Calu3 (cell line): ENCODE measurements at regions not wholly inside any gene's neighbourhood (a gene's known extent, or its start where the extent isn't known, plus 50 kb on each side); places are given as distances from the start of the nearest gene placed in this dataset.

ENCODE experiments used
- BruUV-seq: library from RNA; stranded (reverse); fragments of 400-500 nt; replicated peaks from 2 replicates; lab custom pipeline; 2021; lab: Mats Ljungman, UMichigan
- CTCF ChIA-PET: fragments of 300-600 bp; sonication (Branson Sonifier 250); formaldehyde crosslinking; loops from one replicate; lab custom pipeline; 2022; ENCODE audit warnings: antibody characterized with exemption; lab: Charles Lee
- DNase-seq: peaks from one replicate; pipeline ENCODE4 v3.0.0; 2022
- H3K27ac Mint-ChIP-seq: one replicate; pipeline ENCODE4 v1.8.0; 2022; ENCODE audit warnings: mixed read lengths; ENCODE audit not compliant: unreplicated experiment
- H3K27me3 Mint-ChIP-seq: one replicate; pipeline ENCODE4 v1.8.0; 2022; ENCODE audit warnings: mixed read lengths; ENCODE audit not compliant: unreplicated experiment
- H3K36me3 Mint-ChIP-seq: one replicate; pipeline ENCODE4 v1.8.0; 2022; ENCODE audit warnings: mild to moderate bottlenecking, moderate library complexity, mixed read lengths; ENCODE audit not compliant: insufficient read depth, unreplicated experiment
- H3K4me1 Mint-ChIP-seq: one replicate; pipeline ENCODE4 v1.8.0; 2022; ENCODE audit warnings: mild to moderate bottlenecking, low read depth, mixed read lengths; ENCODE audit not compliant: unreplicated experiment
- H3K4me3 Mint-ChIP-seq: one replicate; pipeline ENCODE4 v1.8.0; 2022; ENCODE audit warnings: mild to moderate bottlenecking, low read depth, moderate library complexity, mixed read lengths; ENCODE audit not compliant: unreplicated experiment
- H3K9me3 Mint-ChIP-seq: one replicate; pipeline ENCODE4 v1.8.0; 2022; ENCODE audit warnings: low read depth, mixed read lengths; ENCODE audit not compliant: unreplicated experiment
- CTCF ChIP-seq: fragments of 200-600 bp; IDR thresholded peaks from one replicate; pipeline ENCODE4 v1.8.0; 2022; ENCODE audit warnings: antibody characterized with exemption; ENCODE audit not compliant: unreplicated experiment
- intact Hi-C: fragments of 100-400 bp; cut with micrococcal nuclease; formaldehyde crosslinking; loops from one replicate; pipeline ENCODE4 v1.10.0; 2022; ENCODE audit not compliant: unreplicated experiment

DNA sequence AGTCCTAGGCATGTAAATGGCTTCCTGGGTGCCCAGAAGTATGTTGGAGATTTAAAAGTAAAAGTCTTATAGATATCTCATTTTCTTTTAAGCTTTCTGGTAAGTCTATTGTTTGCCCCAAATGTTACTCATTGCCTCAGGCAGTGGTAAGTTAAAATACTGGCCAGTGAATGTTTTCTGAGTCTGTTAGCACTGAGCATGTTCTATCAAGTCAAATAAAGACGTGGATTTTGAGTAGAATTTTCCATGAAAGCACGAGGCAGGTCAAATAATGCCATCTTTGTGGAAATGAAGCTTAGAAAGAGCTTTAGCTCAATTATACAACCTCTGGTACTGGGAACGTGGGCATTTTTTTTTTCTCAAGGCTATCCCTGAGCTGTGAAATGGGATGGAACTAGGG, 651.3 kb upstream of the ACO1 start:
- H3K27me3 Mint-ChIP-seq: no peaks in the 10 kb centered on the region
- intact Hi-C loops: no loop called here
- no peaks in the 10 kb centered on the region for H3K36me3 Mint-ChIP-seq

DNA sequence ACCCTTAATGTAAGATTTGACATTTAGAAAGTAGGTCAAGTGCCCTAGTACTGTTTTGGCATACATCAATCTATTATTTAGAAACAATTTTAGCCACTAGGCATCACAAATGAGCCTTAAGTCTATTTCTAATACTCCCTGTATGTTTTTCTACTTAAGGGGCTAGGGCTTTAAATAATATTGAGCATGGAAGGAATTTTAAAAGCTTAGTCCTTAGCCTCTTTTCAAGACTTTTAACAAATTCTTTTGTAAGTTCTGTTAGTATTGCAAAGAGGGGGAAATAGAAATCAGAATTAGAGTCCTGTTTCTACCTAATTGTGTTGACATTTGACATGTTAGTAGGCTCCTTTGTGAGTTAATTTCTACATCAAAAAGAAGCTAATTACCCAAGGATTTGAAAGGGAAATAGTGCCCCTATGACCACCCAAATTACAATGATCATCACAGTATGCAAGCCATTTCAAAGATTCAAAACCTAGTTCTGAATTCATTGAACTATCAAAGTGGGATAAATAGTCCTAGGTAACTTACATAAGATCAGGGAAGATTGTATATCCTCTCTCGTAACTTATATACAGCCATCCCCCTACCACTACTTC, 647.8 kb upstream of the ACO1 start:
- Mint-ChIP-seq H3K4me3 (no peak overlapping the region), H3K4me1 (no peaks in the 10 kb centered on the region), H3K36me3 (no peaks in the 10 kb centered on the region), H3K27me3 (no peaks in the 10 kb centered on the region), H3K9me3 (no peaks in the 10 kb centered on the region), H3K27ac (no peak overlapping the region)
- CTCF ChIA-PET: no interaction called here
- no peak for DNase-seq
- TF ChIP-seq CTCF: no peak
- BruUV-seq: no TSS peak
- intact Hi-C loops: no loop called here

More for the DNA sequence above, 651.3 kb upstream of the ACO1 start:
- H3K4me3 Mint-ChIP-seq: no peak overlapping the region
- H3K27ac Mint-ChIP-seq: no peak overlapping the region
- BruUV-seq: no TSS peak
- no peaks in the 10 kb centered on the region for H3K9me3 Mint-ChIP-seq
- H3K4me1 Mint-ChIP-seq: no peaks in the 10 kb centered on the region
- CTCF ChIA-PET: no interaction called here
- TF ChIP-seq CTCF: no peak
- DNase-seq: no peak

DNA sequence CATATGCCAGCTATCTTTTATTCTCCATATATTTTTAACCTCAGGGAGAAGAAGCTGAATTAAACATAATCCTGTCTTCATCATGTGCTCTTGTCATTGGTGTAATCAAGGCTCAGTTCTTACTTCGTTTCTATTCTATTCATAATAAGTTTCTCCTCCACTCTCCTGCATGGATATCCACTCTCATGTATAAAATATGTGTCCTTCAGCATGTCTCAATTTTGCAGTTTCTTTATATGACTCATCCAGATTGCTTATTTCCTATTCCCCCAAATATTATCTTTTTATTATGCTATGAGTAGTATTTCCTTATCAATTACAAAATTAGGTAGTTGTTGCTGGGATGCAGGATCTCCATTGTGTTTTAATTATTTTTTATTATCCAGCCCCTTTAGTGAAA, 643.7 kb upstream of the ACO1 start:
- intact Hi-C loops: no loop called here
- Mint-ChIP-seq H3K27me3 (no peaks in the 10 kb centered on the region), H3K36me3 (no peaks in the 10 kb centered on the region), H3K27ac (no peak overlapping the region), H3K4me3 (no peak overlapping the region), H3K9me3 (no peaks in the 10 kb centered on the region), H3K4me1 (no peaks in the 10 kb centered on the region)
- TF ChIP-seq CTCF: no peak
- no peak for DNase-seq
- CTCF ChIA-PET: no interaction called here
- no TSS peak for BruUV-seq

GRCh38 chr9:31744589-31744988, 639.9 kb upstream of the ACO1 start:
- no peak overlapping the region for H3K27ac Mint-ChIP-seq
- H3K9me3 Mint-ChIP-seq: no peaks in the 10 kb centered on the region
- H3K27me3 Mint-ChIP-seq: no peaks in the 10 kb centered on the region
- H3K4me1 Mint-ChIP-seq: no peaks in the 10 kb centered on the region
- DNase-seq: no peak
- CTCF ChIA-PET: no interaction called here
- H3K36me3 Mint-ChIP-seq: no peaks in the 10 kb centered on the region
- intact Hi-C loops: no loop called here
- BruUV-seq: no TSS peak
- no peak overlapping the region for H3K4me3 Mint-ChIP-seq
- TF ChIP-seq CTCF: no peak
